Endothelial cell of umbilical vein (primary cell): ENCODE measurements at regions not wholly inside any gene's neighbourhood (a gene's known extent, or its start where the extent isn't known, plus 50 kb on each side); places are given as distances from the start of the nearest gene placed in this dataset.

Source experiments
- BruUV-seq: library from RNA; stranded (reverse); fragments of 400-500 nt; replicated peaks from 2 replicates; lab custom pipeline; 2021; lab: Mats Ljungman, UMichigan
- CTCF ChIA-PET: fragments of 300-600, 350-600 bp; sonication (Branson Sonifier 250); formaldehyde crosslinking; loops from one replicate; lab custom pipeline; 2021; ENCODE audit warnings: antibody characterized with exemption, inconsistent platforms; lab: Charles Lee
- POLR2A ChIA-PET: fragments of 300-600, 350-600 bp; sonication (Branson Sonifier 250); formaldehyde crosslinking; loops from one replicate; lab custom pipeline; 2021; ENCODE audit warnings: antibody characterized with exemption, inconsistent platforms; lab: Charles Lee
- DNase-seq: peaks from one replicate; pipeline ENCODE4 v3.0.0-alpha.2; 2011; ENCODE audit warnings: low read depth, low spot score
- FAIRE-seq: peaks from 2 replicates; lab custom pipeline; 2011; peaks lifted over from hg19 to GRCh38; lab: Jason Lieb, UNC
- H2AFZ ChIP-seq: 2 replicates; pipeline ENCODE4 v1.6.0; 2012; ENCODE audit warnings: low read depth, low read length, control low read depth, inconsistent platforms
- H3K27ac ChIP-seq: 2 replicates; pipeline ENCODE4 v1.5.1; 2011; ENCODE audit warnings: low read depth, mild to moderate bottlenecking, control low read depth, low read length, moderate library complexity; ENCODE audit not compliant: insufficient read depth
- H3K27me3 ChIP-seq, 2 experiments: 2 replicates each; pipeline versions ENCODE4 v1.6.0 to v1.6.1; 2011; ENCODE audit warnings: low read length in 2 of 2, mixed read lengths in 1 of 2; ENCODE audit not compliant: control insufficient read depth in 2 of 2, insufficient read depth in 2 of 2
- H3K36me3 ChIP-seq, 2 experiments: 2 replicates in 1 of 2; 3 replicates in 1 of 2; pipeline ENCODE4 v1.5.1; 2011; ENCODE audit warnings: low read length in 2 of 2, mild to moderate bottlenecking in 1 of 2, moderate library complexity in 1 of 2; ENCODE audit not compliant: control insufficient read depth in 2 of 2, insufficient read depth in 2 of 2; ENCODE audit errors: extremely low read depth in 1 of 2
- H3K4me1 ChIP-seq: 3 replicates; pipeline ENCODE4 v1.5.1; 2011; ENCODE audit warnings: mild to moderate bottlenecking, low read length; ENCODE audit not compliant: control insufficient read depth, insufficient read depth; ENCODE audit errors: extremely low read depth
- H3K4me2 ChIP-seq: 2 replicates; pipeline ENCODE4 v1.6.1; 2011; ENCODE audit warnings: low read length, control low read depth, mixed read lengths; ENCODE audit not compliant: insufficient read depth
- H3K4me3 ChIP-seq, 3 experiments: fragments of 200-600 bp in 1 of 3; sonication (generic), shearing (Covaris generic) in 1 of 3; replicated peaks in 1 of 3; 2 replicates each; pipeline ENCODE4 v1.5.1; 2011 to 2016; ENCODE audit warnings: control low read depth in 3 of 3, low read length in 3 of 3, mild to moderate bottlenecking in 2 of 3, inconsistent platforms in 1 of 3, low read depth in 1 of 3, moderate library complexity in 1 of 3; ENCODE audit not compliant: insufficient read depth in 1 of 3
- H3K79me2 ChIP-seq: 2 replicates; pipeline ENCODE4 v1.6.0; 2012; ENCODE audit warnings: low read length, inconsistent platforms; ENCODE audit not compliant: control insufficient read depth, insufficient read depth
- H3K9ac ChIP-seq: replicated peaks from 2 replicates; pipeline ENCODE3; 2011; ENCODE audit warnings: low read length, control low read depth; ENCODE audit not compliant: insufficient read depth; ENCODE audit errors: extremely low read depth
- H3K9me1 ChIP-seq: replicated peaks from 3 replicates; pipeline ENCODE4 v1.6.0; 2011; ENCODE audit warnings: mild to moderate bottlenecking, low read length; ENCODE audit not compliant: control insufficient read depth, insufficient read depth; ENCODE audit errors: extremely low read depth
- H3K9me3 ChIP-seq: replicated peaks from 2 replicates; pipeline ENCODE4 v1.5.1; 2012; ENCODE audit warnings: low read length, inconsistent platforms; ENCODE audit not compliant: control insufficient read depth, insufficient read depth
- H4K20me1 ChIP-seq: replicated peaks from 2 replicates; pipeline ENCODE3; 2011; ENCODE audit warnings: mild to moderate bottlenecking, low read length; ENCODE audit not compliant: control insufficient read depth, insufficient read depth; ENCODE audit errors: extremely low read depth
- EZH2 ChIP-seq: IDR thresholded peaks from 2 replicates; pipeline ENCODE4 v1.6.1; 2012; ENCODE audit warnings: borderline replicate concordance, low read depth, mild to moderate bottlenecking, moderate library complexity, low read length, inconsistent platforms; ENCODE audit not compliant: severe bottlenecking
- FOS ChIP-seq: IDR thresholded peaks from 2 replicates; pipeline ENCODE4 v1.6.1; 2011; ENCODE audit warnings: mild to moderate bottlenecking, low read length, moderate library complexity, borderline replicate concordance; ENCODE audit not compliant: insufficient read depth
- GATA2 ChIP-seq: IDR thresholded peaks from 2 replicates; pipeline ENCODE4 v1.7.0; 2011; ENCODE audit warnings: low read depth, mild to moderate bottlenecking, moderate library complexity, mixed read lengths, low read length; ENCODE audit not compliant: insufficient read length, insufficient read depth
- JUN ChIP-seq: IDR thresholded peaks from 2 replicates; pipeline ENCODE4 v1.6.1; 2011; ENCODE audit warnings: borderline replicate concordance, low read depth; ENCODE audit not compliant: insufficient read length, insufficient read depth
- MYC ChIP-seq: IDR thresholded peaks from one replicate; pipeline ENCODE4 v1.6.1; 2011; ENCODE audit warnings: mild to moderate bottlenecking, low read depth, low read length
- POLR2A ChIP-seq: IDR thresholded peaks from 2 replicates; pipeline ENCODE4 v1.6.1; 2012; ENCODE audit warnings: low read depth, mild to moderate bottlenecking, control low read depth, low read length
- POLR2AphosphoS5 ChIP-seq: IDR thresholded peaks from 2 replicates; pipeline ENCODE4 v1.6.1; 2012; ENCODE audit warnings: low read depth, mild to moderate bottlenecking, control low read depth, low read length, moderate library complexity; ENCODE audit not compliant: insufficient read depth
- dilution Hi-C: fragments of 300-500 bp; cut with MboI; formaldehyde crosslinking; loops from one replicate; pipeline ENCODE4 v1.15.0; 2019; ENCODE audit warnings: low sequenced_read_pairs; ENCODE audit not compliant: extremely low pct_ligation_motif_present
- intact Hi-C: fragments of 100-400 bp; cut with micrococcal nuclease; formaldehyde crosslinking; loops from one replicate; pipeline ENCODE4 v1.10.0; 2022
- TF ChIP-seq, protein P1 (sequence below), 2 donors: IDR thresholded peaks; 1 replicate in 1 of 2; 2 replicates in 1 of 2; pipeline ENCODE4 v1.5.1; 2011; ENCODE audit warnings: low read length in 2 of 2, mild to moderate bottlenecking in 2 of 2, moderate library complexity in 2 of 2, control low read depth in 1 of 2, inconsistent platforms in 1 of 2, low read depth in 1 of 2; ENCODE audit not compliant: insufficient read depth in 1 of 2; ENCODE audit errors: extremely low read depth in 1 of 2
- TF ChIP-seq, protein P2 (sequence below): IDR thresholded peaks from 2 replicates; pipeline ENCODE4 v1.6.1; 2011; ENCODE audit not compliant: insufficient read depth, insufficient read length

DNA sequence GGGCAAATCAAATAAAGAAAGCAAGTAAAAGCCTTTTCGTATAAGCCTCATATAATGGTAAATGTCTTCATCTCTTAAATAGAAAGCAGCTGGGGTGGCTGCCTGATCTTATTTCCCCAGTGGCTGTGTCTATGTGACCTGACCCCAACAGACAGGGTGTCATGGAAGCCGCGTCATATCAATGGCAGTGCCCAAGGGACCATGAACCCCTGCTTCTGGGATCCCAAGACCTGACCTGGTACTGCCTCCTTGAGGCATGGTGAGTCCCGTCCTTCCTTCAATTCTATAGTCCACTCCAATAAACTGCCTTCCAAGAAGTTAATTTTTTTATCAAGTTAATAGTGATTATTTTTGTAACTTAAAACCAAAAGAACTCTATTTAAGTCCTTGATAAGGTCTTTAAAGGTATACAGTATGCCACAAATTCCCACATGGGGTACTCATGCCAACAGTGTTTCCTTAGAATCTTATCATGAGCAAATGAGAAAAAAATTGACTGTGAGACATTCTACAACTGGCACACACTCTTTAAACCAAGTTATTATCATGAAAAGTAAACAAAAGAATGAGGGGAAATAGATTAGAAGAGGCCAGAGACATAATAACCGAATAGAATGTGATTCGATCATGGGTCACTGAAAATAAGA lies 104.6 kb downstream of the ADSS2 start:
- FAIRE-seq, result peak; percentile 12
- H3K9me1 ChIP-seq, result no peaks in the 10 kb centered on the region
- peak overlapping the region; percentile 49 for H3K27ac ChIP-seq
- BruUV-seq, result no TSS peak
- peak overlapping the region; percentile 24 for H3K4me2 ChIP-seq
- no peaks in the 10 kb centered on the region for H3K79me2 ChIP-seq
- H3K4me1 ChIP-seq, result peaks cover 41% of the 10 kb centered on the region
- no peaks in the 10 kb centered on the region for H3K27me3 ChIP-seq
- intact Hi-C loops, result loop anchor here (5.0 to 10.0 kb wide), 2 partner anchors 90 to 488 kb away; partner anchors contain the start of gene COX20
- TF ChIP-seq GATA2 (peak; percentile 52), FOS (peak; percentile 15)
- TF ChIP-seq, protein P1, sequence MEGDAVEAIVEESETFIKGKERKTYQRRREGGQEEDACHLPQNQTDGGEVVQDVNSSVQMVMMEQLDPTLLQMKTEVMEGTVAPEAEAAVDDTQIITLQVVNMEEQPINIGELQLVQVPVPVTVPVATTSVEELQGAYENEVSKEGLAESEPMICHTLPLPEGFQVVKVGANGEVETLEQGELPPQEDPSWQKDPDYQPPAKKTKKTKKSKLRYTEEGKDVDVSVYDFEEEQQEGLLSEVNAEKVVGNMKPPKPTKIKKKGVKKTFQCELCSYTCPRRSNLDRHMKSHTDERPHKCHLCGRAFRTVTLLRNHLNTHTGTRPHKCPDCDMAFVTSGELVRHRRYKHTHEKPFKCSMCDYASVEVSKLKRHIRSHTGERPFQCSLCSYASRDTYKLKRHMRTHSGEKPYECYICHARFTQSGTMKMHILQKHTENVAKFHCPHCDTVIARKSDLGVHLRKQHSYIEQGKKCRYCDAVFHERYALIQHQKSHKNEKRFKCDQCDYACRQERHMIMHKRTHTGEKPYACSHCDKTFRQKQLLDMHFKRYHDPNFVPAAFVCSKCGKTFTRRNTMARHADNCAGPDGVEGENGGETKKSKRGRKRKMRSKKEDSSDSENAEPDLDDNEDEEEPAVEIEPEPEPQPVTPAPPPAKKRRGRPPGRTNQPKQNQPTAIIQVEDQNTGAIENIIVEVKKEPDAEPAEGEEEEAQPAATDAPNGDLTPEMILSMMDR (IDR thresholded peaks at IDR 0.05; ENCODE audit: extremely low read depth in 1 of 2, insufficient read depth in 1 of 2, low read depth in 1 of 2, low read length in 2 of 2), result no peak
- H2AFZ ChIP-seq, result peak overlapping the region; percentile 20
- H3K9ac ChIP-seq, result peak overlapping the region; percentile 3
- dilution Hi-C loops, result no loop called here
- DNase-seq, result peak; percentile 83
- ChIA-PET CTCF (interaction anchor here (1.4 kb wide), 1 partner anchor 89 kb away, joined by 3 read pairs; no protein-coding TSS in a partner anchor), POLR2A (no interaction called here)
- no peaks in the 10 kb centered on the region for H3K36me3 ChIP-seq
- H3K4me3 ChIP-seq, result no peak overlapping the region
- H3K9me3 ChIP-seq, result no peaks in the 10 kb centered on the region
- H4K20me1 ChIP-seq, result no peaks in the 10 kb centered on the region

DNA sequence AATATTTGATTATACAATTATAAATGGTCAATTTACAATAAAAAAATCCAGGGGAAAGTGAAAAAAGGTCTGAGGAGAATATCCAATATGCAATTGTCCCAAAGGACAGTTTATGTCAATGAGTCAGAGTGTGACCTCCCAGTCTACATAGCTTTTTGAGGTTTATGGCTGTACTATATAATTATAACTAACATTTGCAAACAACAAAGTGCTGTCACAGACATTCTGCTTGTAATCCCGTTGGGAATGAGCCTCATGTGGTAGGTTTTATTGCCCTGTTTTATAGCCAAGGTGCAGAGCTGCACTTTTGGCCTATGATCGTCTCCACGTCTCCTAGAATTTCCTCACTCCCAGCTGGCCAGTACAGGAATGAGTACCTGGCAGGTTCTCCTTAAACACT lies 103.8 kb downstream of the ADSS2 start:
- Histone ChIP-seq H3K27me3 (no peaks in the 10 kb centered on the region), H3K4me2 (peak overlapping the region; percentile 24), H4K20me1 (no peaks in the 10 kb centered on the region), H3K4me3 (no peak overlapping the region), H2AFZ (no peak overlapping the region), H3K9me3 (no peaks in the 10 kb centered on the region), H3K79me2 (no peaks in the 10 kb centered on the region), H3K27ac (peak overlapping the region; percentile 16), H3K4me1 (peaks cover 42% of the 10 kb centered on the region), H3K9ac (no peak overlapping the region), H3K36me3 (no peaks in the 10 kb centered on the region), H3K9me1 (no peaks in the 10 kb centered on the region)
- TF ChIP-seq, protein P1 (IDR thresholded peaks at IDR 0.05; ENCODE audit: extremely low read depth in 1 of 2, insufficient read depth in 1 of 2, low read depth in 1 of 2, low read length in 2 of 2), result no peak
- TF ChIP-seq GATA2 (no peak), MYC (no peak), EZH2 (no peak), POLR2AphosphoS5 (no peak), POLR2A (no peak), JUN (no peak), FOS (no peak)
- TF ChIP-seq, protein P2, sequence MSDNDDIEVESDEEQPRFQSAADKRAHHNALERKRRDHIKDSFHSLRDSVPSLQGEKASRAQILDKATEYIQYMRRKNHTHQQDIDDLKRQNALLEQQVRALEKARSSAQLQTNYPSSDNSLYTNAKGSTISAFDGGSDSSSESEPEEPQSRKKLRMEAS, result no peak
- BruUV-seq, result no TSS peak
- DNase-seq (peak; percentile 40), FAIRE-seq (no peak)
- dilution Hi-C loops, result no loop called here
- ChIA-PET POLR2A (no interaction called here), CTCF (no interaction called here)
- intact Hi-C loops, result loop anchor here (5.0 to 10.0 kb wide), 2 partner anchors 89 to 487 kb away; partner anchors contain the start of gene COX20
